ENCODE measurements at regions not wholly inside any gene's neighbourhood (a gene's known extent, or its start where the extent isn't known, plus 50 kb on each side); places are given as distances from the start of the nearest gene placed in this dataset.

DNA sequence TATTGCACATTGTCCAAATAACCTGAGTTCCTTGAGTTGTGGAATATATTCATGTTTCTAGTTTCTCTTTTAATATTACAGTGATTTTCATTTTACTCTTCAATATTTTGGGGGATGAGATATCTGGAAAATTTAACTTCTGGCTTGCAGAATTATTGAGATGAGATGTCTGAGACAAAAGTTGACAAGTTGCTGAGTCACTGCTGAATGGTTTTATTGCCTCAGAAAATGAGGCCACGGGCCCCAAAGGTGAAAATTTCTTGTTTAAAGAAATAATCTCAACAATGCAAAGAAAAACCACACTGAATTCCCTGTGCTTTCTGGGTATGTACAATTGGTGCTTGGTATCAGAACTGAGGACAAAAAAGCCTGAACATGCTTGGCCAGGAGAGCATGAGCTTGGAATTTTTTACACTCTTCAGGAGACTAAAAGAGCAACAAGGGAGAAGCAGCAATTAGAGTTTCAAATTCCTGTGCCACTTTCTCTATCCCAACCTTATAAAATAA is 129.2 kb upstream of the TOM1L1 start:
- TF ChIP-seq, protein P1, sequence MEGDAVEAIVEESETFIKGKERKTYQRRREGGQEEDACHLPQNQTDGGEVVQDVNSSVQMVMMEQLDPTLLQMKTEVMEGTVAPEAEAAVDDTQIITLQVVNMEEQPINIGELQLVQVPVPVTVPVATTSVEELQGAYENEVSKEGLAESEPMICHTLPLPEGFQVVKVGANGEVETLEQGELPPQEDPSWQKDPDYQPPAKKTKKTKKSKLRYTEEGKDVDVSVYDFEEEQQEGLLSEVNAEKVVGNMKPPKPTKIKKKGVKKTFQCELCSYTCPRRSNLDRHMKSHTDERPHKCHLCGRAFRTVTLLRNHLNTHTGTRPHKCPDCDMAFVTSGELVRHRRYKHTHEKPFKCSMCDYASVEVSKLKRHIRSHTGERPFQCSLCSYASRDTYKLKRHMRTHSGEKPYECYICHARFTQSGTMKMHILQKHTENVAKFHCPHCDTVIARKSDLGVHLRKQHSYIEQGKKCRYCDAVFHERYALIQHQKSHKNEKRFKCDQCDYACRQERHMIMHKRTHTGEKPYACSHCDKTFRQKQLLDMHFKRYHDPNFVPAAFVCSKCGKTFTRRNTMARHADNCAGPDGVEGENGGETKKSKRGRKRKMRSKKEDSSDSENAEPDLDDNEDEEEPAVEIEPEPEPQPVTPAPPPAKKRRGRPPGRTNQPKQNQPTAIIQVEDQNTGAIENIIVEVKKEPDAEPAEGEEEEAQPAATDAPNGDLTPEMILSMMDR (conservative IDR thresholded peaks at IDR 0.05; ENCODE audit: low read length): no peak
- no peak for TF ChIP-seq EZH2phosphoT487 (IDR thresholded peaks at IDR 0.05; ENCODE audit: borderline replicate concordance, low read depth, low read length)
